ENCODE measurements at regions not wholly inside any gene's neighbourhood (a gene's known extent, or its start where the extent isn't known, plus 50 kb on each side); places are given as distances from the start of the nearest gene placed in this dataset.

DNA sequence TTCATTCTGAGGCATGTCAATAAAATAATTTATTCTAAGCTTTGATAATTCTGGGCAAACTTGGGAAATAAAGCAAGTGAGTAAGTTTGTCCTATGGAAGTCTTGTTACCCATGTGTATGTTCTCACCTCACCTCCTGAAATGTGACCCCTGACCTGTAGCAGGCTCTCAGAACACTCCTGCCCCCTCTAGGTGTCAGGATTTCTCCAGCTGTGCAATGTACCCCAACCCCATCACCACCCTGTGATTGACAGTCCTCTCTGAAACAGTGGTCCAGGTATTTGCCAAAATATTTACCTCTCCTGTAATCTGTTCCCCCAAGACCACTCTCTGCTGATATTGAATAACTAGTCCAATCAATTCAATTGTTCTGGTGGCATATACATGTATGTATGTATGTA, 122.6 kb upstream of the PTER start (continued):
- TF ChIP-seq TOE1 (IDR thresholded peaks at IDR 0.05; ENCODE audit: borderline replicate concordance) (no peak), TOE1 (CRISPR knock-in tag; IDR thresholded peaks at IDR 0.05; ENCODE audit: borderline replicate concordance, low read depth) (no peak), SIN3B (IDR thresholded peaks at IDR 0.05; ENCODE audit: low read depth) (no peak), ZZZ3 (IDR thresholded peaks at IDR 0.05) (no peak)

DNA sequence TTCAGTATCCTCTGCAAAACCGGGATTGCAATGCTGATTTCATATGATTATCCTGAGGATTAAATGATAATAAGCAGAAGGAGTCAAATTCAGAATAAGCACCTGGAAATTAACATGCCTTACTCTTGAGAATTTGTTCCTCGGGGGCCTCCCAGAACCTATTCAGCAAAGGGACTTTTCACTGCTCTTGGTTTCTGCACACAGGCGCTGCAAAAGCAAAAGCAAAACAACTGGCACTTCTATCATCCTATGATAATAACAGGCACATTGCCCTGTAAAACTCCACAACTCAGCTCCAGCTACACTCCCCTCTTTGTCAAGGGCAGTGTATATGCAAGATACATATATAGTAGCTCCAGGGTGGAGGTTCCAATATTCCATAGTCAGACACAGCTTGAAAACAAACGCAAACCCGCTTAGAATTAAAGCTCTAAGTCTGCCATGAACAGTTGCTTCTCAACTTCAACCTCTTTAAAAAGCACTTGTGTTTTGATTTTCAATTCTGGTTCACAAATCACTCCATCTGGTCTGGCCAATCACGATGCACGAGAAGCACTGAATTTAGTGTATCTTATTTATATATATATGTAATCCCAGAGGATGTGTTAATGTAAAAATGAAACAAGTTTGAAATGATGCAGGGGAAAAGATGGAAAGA, 119.9 kb upstream of the PTER start:
- no peak overlapping the region for H3K9ac ChIP-seq (ENCODE audit: insufficient read depth in 1 of 2, low read depth in 2 of 2, low read length in 2 of 2)
- CTCF ChIA-PET (ENCODE audit: low intra/inter-chr PET ratio): interaction anchor here (0.7 kb wide), 1 partner anchor 73 kb away, joined by 4 read pairs; no protein-coding TSS in a partner anchor
- BruUV-seq (replicated peaks): no TSS peak
- TF ChIP-seq, protein P1, sequence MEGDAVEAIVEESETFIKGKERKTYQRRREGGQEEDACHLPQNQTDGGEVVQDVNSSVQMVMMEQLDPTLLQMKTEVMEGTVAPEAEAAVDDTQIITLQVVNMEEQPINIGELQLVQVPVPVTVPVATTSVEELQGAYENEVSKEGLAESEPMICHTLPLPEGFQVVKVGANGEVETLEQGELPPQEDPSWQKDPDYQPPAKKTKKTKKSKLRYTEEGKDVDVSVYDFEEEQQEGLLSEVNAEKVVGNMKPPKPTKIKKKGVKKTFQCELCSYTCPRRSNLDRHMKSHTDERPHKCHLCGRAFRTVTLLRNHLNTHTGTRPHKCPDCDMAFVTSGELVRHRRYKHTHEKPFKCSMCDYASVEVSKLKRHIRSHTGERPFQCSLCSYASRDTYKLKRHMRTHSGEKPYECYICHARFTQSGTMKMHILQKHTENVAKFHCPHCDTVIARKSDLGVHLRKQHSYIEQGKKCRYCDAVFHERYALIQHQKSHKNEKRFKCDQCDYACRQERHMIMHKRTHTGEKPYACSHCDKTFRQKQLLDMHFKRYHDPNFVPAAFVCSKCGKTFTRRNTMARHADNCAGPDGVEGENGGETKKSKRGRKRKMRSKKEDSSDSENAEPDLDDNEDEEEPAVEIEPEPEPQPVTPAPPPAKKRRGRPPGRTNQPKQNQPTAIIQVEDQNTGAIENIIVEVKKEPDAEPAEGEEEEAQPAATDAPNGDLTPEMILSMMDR (IDR thresholded peaks at IDR 0.05 in 2 of 3, conservative IDR thresholded peaks at IDR 0.05 in 1 of 3; ENCODE audit: insufficient read depth in 2 of 3, low read depth in 1 of 3, low read length in 3 of 3): no peak
- TF ChIP-seq, protein P2, sequence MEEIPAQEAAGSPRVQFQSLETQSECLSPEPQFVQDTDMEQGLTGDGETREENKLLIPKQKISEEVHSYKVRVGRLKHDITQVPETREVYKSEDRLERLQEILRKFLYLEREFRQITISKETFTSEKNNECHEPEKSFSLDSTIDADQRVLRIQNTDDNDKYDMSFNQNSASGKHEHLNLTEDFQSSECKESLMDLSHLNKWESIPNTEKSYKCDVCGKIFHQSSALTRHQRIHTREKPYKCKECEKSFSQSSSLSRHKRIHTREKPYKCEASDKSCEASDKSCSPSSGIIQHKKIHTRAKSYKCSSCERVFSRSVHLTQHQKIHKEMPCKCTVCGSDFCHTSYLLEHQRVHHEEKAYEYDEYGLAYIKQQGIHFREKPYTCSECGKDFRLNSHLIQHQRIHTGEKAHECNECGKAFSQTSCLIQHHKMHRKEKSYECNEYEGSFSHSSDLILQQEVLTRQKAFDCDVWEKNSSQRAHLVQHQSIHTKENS (CRISPR knock-in tag; IDR thresholded peaks at IDR 0.05): no peak
- no peak for TF ChIP-seq RBM14 (IDR thresholded peaks at IDR 0.05; ENCODE audit: borderline replicate concordance, insufficient read depth, low read depth, low read length)
- TF ChIP-seq ZNF274 (IDR thresholded peaks at IDR 0.05; ENCODE audit: borderline replicate concordance, low read depth, low read length): no peak
- no peak for TF ChIP-seq ZNF79 (CRISPR knock-in tag; IDR thresholded peaks at IDR 0.05; ENCODE audit: low read depth)
- no peak for TF ChIP-seq ZNF282 (CRISPR knock-in tag; IDR thresholded peaks at IDR 0.05)
- TF ChIP-seq CBX3 (IDR thresholded peaks at IDR 0.05; ENCODE audit: borderline replicate concordance in 1 of 2, low read length in 2 of 2): no peak
- TF ChIP-seq, protein P3, sequence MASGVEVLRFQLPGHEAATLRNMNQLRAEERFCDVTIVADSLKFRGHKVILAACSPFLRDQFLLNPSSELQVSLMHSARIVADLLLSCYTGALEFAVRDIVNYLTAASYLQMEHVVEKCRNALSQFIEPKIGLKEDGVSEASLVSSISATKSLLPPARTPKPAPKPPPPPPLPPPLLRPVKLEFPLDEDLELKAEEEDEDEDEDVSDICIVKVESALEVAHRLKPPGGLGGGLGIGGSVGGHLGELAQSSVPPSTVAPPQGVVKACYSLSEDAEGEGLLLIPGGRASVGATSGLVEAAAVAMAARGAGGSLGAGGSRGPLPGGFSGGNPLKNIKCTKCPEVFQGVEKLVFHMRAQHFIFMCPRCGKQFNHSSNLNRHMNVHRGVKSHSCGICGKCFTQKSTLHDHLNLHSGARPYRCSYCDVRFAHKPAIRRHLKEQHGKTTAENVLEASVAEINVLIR (CRISPR knock-in tag; IDR thresholded peaks at IDR 0.05): no peak
- TF ChIP-seq TAF15 (IDR thresholded peaks at IDR 0.05; ENCODE audit: low read depth, low read length): no peak
- no peaks in the 10 kb centered on the region for H3K9me3 ChIP-seq (replicated peaks; ENCODE audit: control insufficient read depth, insufficient read depth, low read depth, low read length)
- H3K9me1 ChIP-seq (ENCODE audit: control insufficient read depth, insufficient read depth, low read length): no peaks in the 10 kb centered on the region
- no peaks in the 10 kb centered on the region for H3K36me3 ChIP-seq (ENCODE audit: control insufficient read depth, insufficient read depth, low read length)
- POLR2A ChIA-PET: no interaction called here
- FAIRE-seq (no peak), ATAC-seq (no peak), DNase-seq (ENCODE audit: extremely low read depth in 1 of 4, low spot score in 3 of 4) (no peak)
- intact Hi-C loops (cut with micrococcal nuclease) (no loop called here), in situ Hi-C loops (cut with MboI) (no loop called here)
- no peak overlapping the region for H3K4me3 ChIP-seq
- H3K4me1 ChIP-seq (replicated peaks in 1 of 2; ENCODE audit: control insufficient read depth in 2 of 2, insufficient read depth in 2 of 2, low read length in 2 of 2): no peaks in the 10 kb centered on the region
- H3K27me3 ChIP-seq (ENCODE audit: control insufficient read depth in 2 of 2, insufficient read depth in 2 of 2, low read length in 2 of 2): no peaks in the 10 kb centered on the region
- H4K20me1 ChIP-seq (replicated peaks; ENCODE audit: control insufficient read depth, insufficient read depth, low read length): no peaks in the 10 kb centered on the region
- no peak overlapping the region for H2AFZ ChIP-seq (ENCODE audit: low read depth, low read length)
- no peaks in the 10 kb centered on the region for H3K79me2 ChIP-seq (ENCODE audit: control insufficient read depth, insufficient read depth, low read length)
- H3K4me2 ChIP-seq (ENCODE audit: insufficient read depth, low read length): no peak overlapping the region
- under 1% methylated on average over 7 of the region's 7 CpGs for WGBS (ENCODE audit: insufficient coverage, low coverage, missing lambda C conversion rate)
- no peak overlapping the region for H3K27ac ChIP-seq (ENCODE audit: extremely low read depth, low read depth, low read length)
